ENCODE measurements at regions not wholly inside any gene's neighbourhood (a gene's known extent, or its start where the extent isn't known, plus 50 kb on each side); places are given as distances from the start of the nearest gene placed in this dataset.
"Not testable (repeated sequence)": the region's sequence is repeated elsewhere in the genome, so short reads cannot be mapped to it uniquely, and the experiment has no call there.

GRCh38 chr1:76740956-76741355 lies 126.3 kb upstream of the ST6GALNAC5 start:
- H3K27ac ChIP-seq (ENCODE audit: low read length, poor library complexity, severe bottlenecking), result not testable (repeated sequence)

GRCh38 chr1:76744989-76745388 lies 122.3 kb upstream of the ST6GALNAC5 start:
- no peak overlapping the region for H3K4ac ChIP-seq (ENCODE audit: low read depth in 1 of 2, low read length in 2 of 2)
- no peak overlapping the region for H2AK5ac ChIP-seq (ENCODE audit: low read length, severe bottlenecking)
- H3K4me1 ChIP-seq (ENCODE audit: control insufficient read depth, insufficient read depth, low read depth, low read length), result no peaks in the 10 kb centered on the region
- H3K4me3 ChIP-seq (ENCODE audit: insufficient read depth in 1 of 2, low read depth in 1 of 2, low read length in 2 of 2), result no peak overlapping the region
- peaks cover 36% of the 10 kb centered on the region for H3K9me3 ChIP-seq (ENCODE audit: control insufficient read depth, low read length)
- H4K91ac ChIP-seq (ENCODE audit: low read length), result no peak overlapping the region
- H2BK120ac ChIP-seq (ENCODE audit: low read depth, low read length), result no peak overlapping the region
- no peak overlapping the region for H4K8ac ChIP-seq (ENCODE audit: low read length)
- no CpG with 5 or more reads among the region's 1 CpG for WGBS
- H2BK15ac ChIP-seq (ENCODE audit: low read depth, poor library complexity, severe bottlenecking), result no peak overlapping the region
- no peak overlapping the region for H2BK12ac ChIP-seq (ENCODE audit: low read length in 2 of 2)
- H3K27me3 ChIP-seq (ENCODE audit: control insufficient read depth in 1 of 2, insufficient read depth in 1 of 2, low read length in 2 of 2), result no peaks in the 10 kb centered on the region
- no peak overlapping the region for H3K9ac ChIP-seq (ENCODE audit: low read length)
- no peak overlapping the region for H2BK5ac ChIP-seq (ENCODE audit: low read depth, low read length, poor library complexity, severe bottlenecking)
- H3K4me2 ChIP-seq (ENCODE audit: low read length, poor library complexity, severe bottlenecking), result no peak overlapping the region
- no peak for DNase-seq
- H3K36me3 ChIP-seq (ENCODE audit: control insufficient read depth in 1 of 2, insufficient read depth in 2 of 2, low read depth in 1 of 2, low read length in 2 of 2), result no peaks in the 10 kb centered on the region
- no peak overlapping the region for H3K14ac ChIP-seq (ENCODE audit: low read length in 2 of 2)
- H3K23ac ChIP-seq (ENCODE audit: low read length in 2 of 2), result no peak overlapping the region
- H3K79me1 ChIP-seq (replicated peaks; ENCODE audit: low read length, poor library complexity, severe bottlenecking), result no peaks in the 10 kb centered on the region
- no peak overlapping the region for H3K27ac ChIP-seq (ENCODE audit: low read length, poor library complexity, severe bottlenecking)
- H3K18ac ChIP-seq (ENCODE audit: low read depth in 1 of 2, low read length in 2 of 2), result no peak overlapping the region
- H2AFZ ChIP-seq (ENCODE audit: low read depth, low read length), result no peak overlapping the region

More at GRCh38 chr1:76740956-76741355, 126.3 kb upstream of the ST6GALNAC5 start:
- not testable (repeated sequence) for H3K27me3 ChIP-seq (ENCODE audit: control insufficient read depth in 1 of 2, insufficient read depth in 1 of 2, low read length in 2 of 2); H3K9ac ChIP-seq (ENCODE audit: low read length); H3K79me1 ChIP-seq (replicated peaks; ENCODE audit: low read length, poor library complexity, severe bottlenecking); H3K4me2 ChIP-seq (ENCODE audit: low read length, poor library complexity, severe bottlenecking); H3K36me3 ChIP-seq (ENCODE audit: control insufficient read depth in 1 of 2, insufficient read depth in 2 of 2, low read depth in 1 of 2, low read length in 2 of 2); H4K91ac ChIP-seq (ENCODE audit: low read length); H3K4me3 ChIP-seq (ENCODE audit: insufficient read depth in 1 of 2, low read depth in 1 of 2, low read length in 2 of 2); H2BK120ac ChIP-seq (ENCODE audit: low read depth, low read length); H2BK15ac ChIP-seq (ENCODE audit: low read depth, poor library complexity, severe bottlenecking); H3K23ac ChIP-seq (ENCODE audit: low read length in 2 of 2); DNase-seq; H3K4me1 ChIP-seq (ENCODE audit: control insufficient read depth, insufficient read depth, low read depth, low read length); H2BK12ac ChIP-seq (ENCODE audit: low read length in 2 of 2); H3K14ac ChIP-seq (ENCODE audit: low read length in 2 of 2); H4K8ac ChIP-seq (ENCODE audit: low read length); H3K4ac ChIP-seq (ENCODE audit: low read depth in 1 of 2, low read length in 2 of 2); H3K18ac ChIP-seq (ENCODE audit: low read depth in 1 of 2, low read length in 2 of 2); H2AK5ac ChIP-seq (ENCODE audit: low read length, severe bottlenecking); H2AFZ ChIP-seq (ENCODE audit: low read depth, low read length); H2BK5ac ChIP-seq (ENCODE audit: low read depth, low read length, poor library complexity, severe bottlenecking)
- H3K9me3 ChIP-seq (ENCODE audit: control insufficient read depth, low read length), result peaks cover 31% of the 10 kb centered on the region
- WGBS, result 88% methylated on average over 8 of the region's 8 CpGs

GRCh38 chr1:76746206-76746605 lies 121.1 kb upstream of the ST6GALNAC5 start:
- Histone ChIP-seq H2BK120ac (ENCODE audit: low read depth, low read length) (no peak overlapping the region), H4K8ac (ENCODE audit: low read length) (no peak overlapping the region), H2BK15ac (ENCODE audit: low read depth, poor library complexity, severe bottlenecking) (no peak overlapping the region), H3K9me3 (ENCODE audit: control insufficient read depth, low read length) (peaks cover 36% of the 10 kb centered on the region), H4K91ac (ENCODE audit: low read length) (no peak overlapping the region), H3K4me3 (ENCODE audit: insufficient read depth in 1 of 2, low read depth in 1 of 2, low read length in 2 of 2) (no peak overlapping the region), H2AK5ac (ENCODE audit: low read length, severe bottlenecking) (no peak overlapping the region), H3K27ac (ENCODE audit: low read length, poor library complexity, severe bottlenecking) (no peak overlapping the region), H3K14ac (ENCODE audit: low read length in 2 of 2) (no peak overlapping the region), H3K27me3 (ENCODE audit: control insufficient read depth in 1 of 2, insufficient read depth in 1 of 2, low read length in 2 of 2) (no peaks in the 10 kb centered on the region), H3K4ac (ENCODE audit: low read depth in 1 of 2, low read length in 2 of 2) (no peak overlapping the region), H3K9ac (ENCODE audit: low read length) (no peak overlapping the region), H3K23ac (ENCODE audit: low read length in 2 of 2) (no peak overlapping the region), H3K36me3 (ENCODE audit: control insufficient read depth in 1 of 2, insufficient read depth in 2 of 2, low read depth in 1 of 2, low read length in 2 of 2) (no peaks in the 10 kb centered on the region), H3K79me1 (replicated peaks; ENCODE audit: low read length, poor library complexity, severe bottlenecking) (no peaks in the 10 kb centered on the region), H2BK5ac (ENCODE audit: low read depth, low read length, poor library complexity, severe bottlenecking) (no peak overlapping the region), H2BK12ac (ENCODE audit: low read length in 2 of 2) (no peak overlapping the region), H3K4me2 (ENCODE audit: low read length, poor library complexity, severe bottlenecking) (no peak overlapping the region), H3K18ac (ENCODE audit: low read depth in 1 of 2, low read length in 2 of 2) (no peak overlapping the region), H2AFZ (ENCODE audit: low read depth, low read length) (no peak overlapping the region), H3K4me1 (ENCODE audit: control insufficient read depth, insufficient read depth, low read depth, low read length) (no peaks in the 10 kb centered on the region)
- no peak for DNase-seq
- 84% methylated on average over 2 of the region's 2 CpGs for WGBS

- no peak overlapping the region for H3K27ac ChIP-seq (ENCODE audit: low read length, poor library complexity, severe bottlenecking)
- no peaks in the 10 kb centered on the region for H3K9me3 ChIP-seq (ENCODE audit: control insufficient read depth, low read length)
- DNase-seq, result no peak
- H4K8ac ChIP-seq (ENCODE audit: low read length), result no peak overlapping the region
- H2AFZ ChIP-seq (ENCODE audit: low read depth, low read length), result no peak overlapping the region
- H3K79me1 ChIP-seq (replicated peaks; ENCODE audit: low read length, poor library complexity, severe bottlenecking), result no peaks in the 10 kb centered on the region
- H4K91ac ChIP-seq (ENCODE audit: low read length), result no peak overlapping the region
- no peak overlapping the region for H3K14ac ChIP-seq (ENCODE audit: low read length in 2 of 2)
- WGBS, result no CpG with 5 or more reads among the region's 1 CpG
- H3K27me3 ChIP-seq (ENCODE audit: control insufficient read depth in 1 of 2, insufficient read depth in 1 of 2, low read length in 2 of 2), result no peaks in the 10 kb centered on the region
- no peak overlapping the region for H2AK5ac ChIP-seq (ENCODE audit: low read length, severe bottlenecking)
- no peak overlapping the region for H3K4me2 ChIP-seq (ENCODE audit: low read length, poor library complexity, severe bottlenecking)
- H3K4ac ChIP-seq (ENCODE audit: low read depth in 1 of 2, low read length in 2 of 2), result no peak overlapping the region
- H3K4me3 ChIP-seq (ENCODE audit: insufficient read depth in 1 of 2, low read depth in 1 of 2, low read length in 2 of 2), result no peak overlapping the region
- H3K36me3 ChIP-seq (ENCODE audit: control insufficient read depth in 1 of 2, insufficient read depth in 2 of 2, low read depth in 1 of 2, low read length in 2 of 2), result no peaks in the 10 kb centered on the region
- no peaks in the 10 kb centered on the region for H3K4me1 ChIP-seq (ENCODE audit: control insufficient read depth, insufficient read depth, low read depth, low read length)
- H2BK5ac ChIP-seq (ENCODE audit: low read depth, low read length, poor library complexity, severe bottlenecking), result no peak overlapping the region
- no peak overlapping the region for H3K18ac ChIP-seq (ENCODE audit: low read depth in 1 of 2, low read length in 2 of 2)
- H2BK120ac ChIP-seq (ENCODE audit: low read depth, low read length), result no peak overlapping the region
- no peak overlapping the region for H3K23ac ChIP-seq (ENCODE audit: low read length in 2 of 2)
- no peak overlapping the region for H2BK15ac ChIP-seq (ENCODE audit: low read depth, poor library complexity, severe bottlenecking)
- no peak overlapping the region for H2BK12ac ChIP-seq (ENCODE audit: low read length in 2 of 2)
- H3K9ac ChIP-seq (ENCODE audit: low read length), result no peak overlapping the region
Measured at GRCh38 chr1:76754730-76755129, 112.5 kb upstream of the ST6GALNAC5 start.
